ENCODE measurements at regions not wholly inside any gene's neighbourhood (a gene's known extent, or its start where the extent isn't known, plus 50 kb on each side); places are given as distances from the start of the nearest gene placed in this dataset.

DNA sequence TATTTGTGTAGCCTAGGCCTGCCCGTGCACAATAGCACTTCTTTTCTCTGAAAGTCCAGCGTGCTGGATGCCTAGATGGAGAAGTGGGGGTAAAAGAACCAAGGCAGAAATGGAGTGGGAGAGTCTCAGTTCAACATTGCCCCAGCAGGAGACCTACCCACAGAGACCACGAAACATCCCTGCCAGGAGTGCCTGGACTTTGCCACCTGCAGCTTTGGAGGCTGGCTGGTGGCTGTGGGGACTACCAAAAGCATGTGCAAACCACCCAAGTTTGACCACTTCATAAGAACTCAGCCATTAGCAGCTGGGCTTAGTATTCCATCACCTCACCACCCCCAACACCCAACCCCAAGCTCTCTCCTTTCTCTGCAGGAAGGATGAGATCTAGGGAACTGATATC is 416.9 kb upstream of the ID2 start:
- Histone ChIP-seq H2BK20ac (ENCODE audit: low read depth, low read length, poor library complexity, severe bottlenecking) (no peak overlapping the region), H3K56ac (ENCODE audit: insufficient read length, low read depth, low read length) (no peak overlapping the region), H3K79me1 (ENCODE audit: insufficient read depth, low read depth, low read length, poor library complexity, severe bottlenecking) (no peaks in the 10 kb centered on the region), H2AK5ac (ENCODE audit: insufficient read length, low read length) (no peak overlapping the region), H3T11ph (ENCODE audit: low read length) (no peak overlapping the region), H3K23me2 (ENCODE audit: insufficient read length, low read depth, low read length, poor library complexity, severe bottlenecking) (no peaks in the 10 kb centered on the region), H3K4me1 (ENCODE audit: insufficient read depth, low read length) (0 out of 2 replicates have a peak, but pooled peaks cover 5% of the 10 kb centered on the region), H3K23ac (ENCODE audit: insufficient read length, low read depth, low read length) (no peak overlapping the region), H2AFZ (ENCODE audit: low read length) (no peak overlapping the region), H3K9me3 (ENCODE audit: control insufficient read depth, low read depth, low read length) (no peaks in the 10 kb centered on the region), H4K20me1 (ENCODE audit: control insufficient read depth, insufficient read depth, insufficient read length) (no peaks in the 10 kb centered on the region), H4K91ac (ENCODE audit: insufficient read length, low read depth, low read length) (no peak overlapping the region), H4K8ac (replicated peaks; ENCODE audit: insufficient read length, low read depth, low read length) (no peak overlapping the region), H2BK15ac (ENCODE audit: low read depth, low read length) (no peak overlapping the region), H2BK5ac (ENCODE audit: insufficient read length, low read length) (no peak overlapping the region), H3K27ac (ENCODE audit: insufficient read length, low read depth, low read length) (no peak overlapping the region), H2BK120ac (ENCODE audit: low read depth, low read length, poor library complexity, severe bottlenecking) (no peak overlapping the region), H3K27me3 (ENCODE audit: insufficient read depth, low read length) (no peaks in the 10 kb centered on the region), H4K5ac (ENCODE audit: insufficient read length, low read depth, low read length) (no peak overlapping the region), H3K18ac (ENCODE audit: insufficient read length, low read depth, low read length) (no peak overlapping the region), H3K4ac (ENCODE audit: low read depth, low read length) (no peak overlapping the region), H3K14ac (ENCODE audit: insufficient read depth, low read length) (no peak overlapping the region), H2BK12ac (ENCODE audit: insufficient read length, low read depth, low read length) (no peak overlapping the region), H3K4me2 (ENCODE audit: insufficient read depth, insufficient read length, low read length) (no peak overlapping the region), H3K9ac (ENCODE audit: extremely low read depth, insufficient read length, low read length) (no peak overlapping the region), H3K79me2 (ENCODE audit: insufficient read depth, low read length) (no peaks in the 10 kb centered on the region)
- H3K27ac Mint-ChIP-seq, result no peak overlapping the region
- no peaks in the 10 kb centered on the region for H3K9me3 Mint-ChIP-seq
- WGBS (ENCODE audit: extremely low coverage, insufficient read length, low lambda C conversion rate), result no CpG with 5 or more reads among the region's 3 CpGs
- TF ChIP-seq, protein P1, sequence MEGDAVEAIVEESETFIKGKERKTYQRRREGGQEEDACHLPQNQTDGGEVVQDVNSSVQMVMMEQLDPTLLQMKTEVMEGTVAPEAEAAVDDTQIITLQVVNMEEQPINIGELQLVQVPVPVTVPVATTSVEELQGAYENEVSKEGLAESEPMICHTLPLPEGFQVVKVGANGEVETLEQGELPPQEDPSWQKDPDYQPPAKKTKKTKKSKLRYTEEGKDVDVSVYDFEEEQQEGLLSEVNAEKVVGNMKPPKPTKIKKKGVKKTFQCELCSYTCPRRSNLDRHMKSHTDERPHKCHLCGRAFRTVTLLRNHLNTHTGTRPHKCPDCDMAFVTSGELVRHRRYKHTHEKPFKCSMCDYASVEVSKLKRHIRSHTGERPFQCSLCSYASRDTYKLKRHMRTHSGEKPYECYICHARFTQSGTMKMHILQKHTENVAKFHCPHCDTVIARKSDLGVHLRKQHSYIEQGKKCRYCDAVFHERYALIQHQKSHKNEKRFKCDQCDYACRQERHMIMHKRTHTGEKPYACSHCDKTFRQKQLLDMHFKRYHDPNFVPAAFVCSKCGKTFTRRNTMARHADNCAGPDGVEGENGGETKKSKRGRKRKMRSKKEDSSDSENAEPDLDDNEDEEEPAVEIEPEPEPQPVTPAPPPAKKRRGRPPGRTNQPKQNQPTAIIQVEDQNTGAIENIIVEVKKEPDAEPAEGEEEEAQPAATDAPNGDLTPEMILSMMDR (conservative IDR thresholded peaks at IDR 0.05), result no peak
- DNase-seq, result no peak
- H3K4me3 Mint-ChIP-seq, result no peak overlapping the region
- H3K27me3 Mint-ChIP-seq (ENCODE audit: low read depth), result no peaks in the 10 kb centered on the region; the same call in 1 of the 2 replicates
- no peaks in the 10 kb centered on the region; a peak in 1 of 7 replicates for H3K36me3 Mint-ChIP-seq (ENCODE audit: insufficient read depth in 1 of 3, low read depth in 3 of 3)
- peaks cover 23 to 50% of the 10 kb centered on the region in 2 experiments for H3K4me1 Mint-ChIP-seq

Measured in H9 (cell line).